NB4 (cell line): ENCODE measurements at regions not wholly inside any gene's neighbourhood (a gene's known extent, or its start where the extent isn't known, plus 50 kb on each side); places are given as distances from the start of the nearest gene placed in this dataset.

Source experiments
- CTCF ChIP-seq: IDR thresholded peaks from one replicate; pipeline ENCODE4 v1.5.1; 2012; ENCODE audit warnings: low read depth, low read length
- MYC ChIP-seq: IDR thresholded peaks from 2 replicates; pipeline ENCODE4 v1.6.1; 2011; ENCODE audit warnings: low read depth, low read length
- POLR2A ChIP-seq: IDR thresholded peaks from 2 replicates; pipeline ENCODE4 v1.6.1; 2011; ENCODE audit warnings: mild to moderate bottlenecking; ENCODE audit not compliant: insufficient read length; ENCODE audit errors: extremely low read depth

- TF ChIP-seq CTCF (no peak), POLR2A (no peak), MYC (no peak)
Observed at GRCh38 chr5:39758426-39758825, 333.6 kb upstream of the DAB2 start.
